Testis (tissue), 2 donors: ENCODE measurements at regions not wholly inside any gene's neighbourhood (a gene's known extent, or its start where the extent isn't known, plus 50 kb on each side); places are given as distances from the start of the nearest gene placed in this dataset.
A peak's percentile ranks its signal among the peaks of the same experiment; 100 is the strongest.

ENCODE experiments used
- DNase-seq: peaks from one replicate; pipeline ENCODE4 v3.0.0-alpha.2; 2019
- H3K27ac ChIP-seq, 2 donors: fragments of 200-600 bp; sonication (generic); one replicate each; pipeline ENCODE4 v1.5.1; 2019
- H3K27me3 ChIP-seq: fragments of 200-600 bp; sonication (generic); one replicate; pipeline ENCODE4 v1.5.1; 2019
- H3K36me3 ChIP-seq: fragments of 200-600 bp; sonication (generic); one replicate; pipeline ENCODE4 v1.5.1; 2017; ENCODE audit warnings: low read depth; ENCODE audit errors: missing control alignments
- H3K4me1 ChIP-seq: fragments of 200-600 bp; sonication (generic); one replicate; pipeline ENCODE4 v1.5.1; 2019
- H3K4me3 ChIP-seq, 2 donors: fragments of 200-600 bp; sonication (generic); one replicate each; pipeline ENCODE4 v1.5.1; 2017 to 2019
- H3K9me3 ChIP-seq: fragments of 200-600 bp; sonication (generic); one replicate; pipeline ENCODE4 v1.5.1; 2017
- CTCF ChIP-seq, 3 experiments: fragments of 450-650 bp in 2 of 3; fragments of 200-600 bp in 1 of 3; sonication (generic) in 1 of 3; IDR thresholded peaks; one replicate each; pipeline ENCODE4 v1.5.1; 2016 to 2019; ENCODE audit warnings: antibody characterized with exemption in 3 of 3, mild to moderate bottlenecking in 2 of 3, moderate library complexity in 1 of 3
- POLR2A ChIP-seq: fragments of 450-650 bp; IDR thresholded peaks from one replicate; pipeline ENCODE4 v1.6.1; 2017; ENCODE audit warnings: antibody characterized with exemption, mild to moderate bottlenecking, moderate library complexity
- WGBS, 2 donors: methylation state at CpG; one replicate each; pipeline ENCODE4 v1.1.5; 2018; 5-methylcytosine and 5-hydroxymethylcytosine counted together
- intact Hi-C: fragments of 100-400 bp; cut with DNase I; formaldehyde crosslinking; loops from one replicate; pipeline ENCODE4 v1.15.1; 2023; ENCODE audit warnings: low total_unique reads

- WGBS, 2 donors: 39 to 44% methylated on average over 16 of the region's 16 CpGs
- intact Hi-C loops: no loop called here
- Histone ChIP-seq H3K9me3 (no peaks in the 10 kb centered on the region), H3K27me3 (no peaks in the 10 kb centered on the region), H3K27ac (peak overlapping the region; percentile 85 to 95), H3K4me1 (peaks cover 6% of the 10 kb centered on the region), H3K4me3 (no peak overlapping the region), H3K36me3 (no peaks in the 10 kb centered on the region)
- peak; percentile 66 for DNase-seq
- TF ChIP-seq CTCF (IDR thresholded peaks at IDR 0.05) (no peak), POLR2A (no peak)
Observed at GRCh38 chr13:111005808-111006505, 91.1 kb upstream of the ANKRD10 start.

- DNase-seq: no peak
- intact Hi-C loops: no loop called here
- Histone ChIP-seq H3K4me3 (no peak overlapping the region), H3K4me1 (peaks cover 6% of the 10 kb centered on the region), H3K36me3 (no peaks in the 10 kb centered on the region), H3K27me3 (no peaks in the 10 kb centered on the region), H3K9me3 (no peaks in the 10 kb centered on the region), H3K27ac (peak overlapping the region; percentile 85 to 95)
- TF ChIP-seq POLR2A: no peak
- no peak for TF ChIP-seq CTCF (IDR thresholded peaks at IDR 0.05)
- 82 to 89% methylated on average over 6 of the region's 6 CpGs for WGBS, 2 donors
Observed at GRCh38 chr13:111005364-111005763, 90.5 kb upstream of the ANKRD10 start.

- Histone ChIP-seq H3K4me3 (no peak overlapping the region), H3K27ac (no peak overlapping the region), H3K9me3 (no peaks in the 10 kb centered on the region), H3K4me1 (peaks cover 6% of the 10 kb centered on the region), H3K27me3 (no peaks in the 10 kb centered on the region), H3K36me3 (no peaks in the 10 kb centered on the region)
- TF ChIP-seq POLR2A (no peak), CTCF (IDR thresholded peaks at IDR 0.05) (no peak)
- WGBS, 2 donors: 88 to 94% methylated on average over 5 to 6 of the region's 6 CpGs
- no peak for DNase-seq
- intact Hi-C loops: no loop called here
Observed at GRCh38 chr13:111004444-111004843, 89.6 kb upstream of the ANKRD10 start.

- TF ChIP-seq POLR2A (no peak), CTCF (IDR thresholded peaks at IDR 0.05) (no peak)
- H3K36me3 ChIP-seq: no peaks in the 10 kb centered on the region
- H3K27me3 ChIP-seq: no peaks in the 10 kb centered on the region
- H3K27ac ChIP-seq: no peak overlapping the region
- H3K9me3 ChIP-seq: no peaks in the 10 kb centered on the region
- no peak for DNase-seq
- no peak overlapping the region for H3K4me3 ChIP-seq
- peaks cover 6% of the 10 kb centered on the region for H3K4me1 ChIP-seq
- WGBS, 2 donors: 91 to 93% methylated on average over 2 of the region's 2 CpGs
- intact Hi-C loops: no loop called here
Observed at GRCh38 chr13:111001636-111002035, 86.8 kb upstream of the ANKRD10 start.

- H3K4me1 ChIP-seq: no peaks in the 10 kb centered on the region
- no peak overlapping the region for H3K27ac ChIP-seq
- H3K36me3 ChIP-seq: no peaks in the 10 kb centered on the region
- 68 to 76% methylated on average over 5 of the region's 5 CpGs for WGBS, 2 donors
- no peak for DNase-seq
- no peak overlapping the region for H3K4me3 ChIP-seq
- intact Hi-C loops: no loop called here
- TF ChIP-seq CTCF (IDR thresholded peaks at IDR 0.05) (no peak), POLR2A (no peak)
- no peaks in the 10 kb centered on the region for H3K9me3 ChIP-seq
- no peaks in the 10 kb centered on the region for H3K27me3 ChIP-seq
Observed at GRCh38 chr13:110993788-110994187, 78.9 kb upstream of the ANKRD10 start.
